ENCODE measurements at regions not wholly inside any gene's neighbourhood (a gene's known extent, or its start where the extent isn't known, plus 50 kb on each side); places are given as distances from the start of the nearest gene placed in this dataset.
A peak's percentile ranks its signal among the peaks of the same experiment; 100 is the strongest.

GRCh38 chr20:18984238-18985200 lies 170.9 kb downstream of the SCP2D1 start:
- Mint-ChIP-seq H3K27me3 (no peaks in the 10 kb centered on the region), H3K4me1 (ENCODE audit: unreplicated experiment) (peaks cover 8% of the 10 kb centered on the region), H3K4me3 (no peak overlapping the region), H3K27ac (peak overlapping the region; percentile 73), H3K9me3 (no peaks in the 10 kb centered on the region), H3K36me3 (no peaks in the 10 kb centered on the region)
- TF ChIP-seq CTCF (conservative IDR thresholded peaks at IDR 0.05): no peak
- no peak for DNase-seq (ENCODE audit: extremely low spot score, unreplicated experiment)

GRCh38 chr20:18985551-18985950 lies 172.0 kb downstream of the SCP2D1 start:
- Mint-ChIP-seq H3K36me3 (no peaks in the 10 kb centered on the region), H3K4me3 (no peak overlapping the region), H3K27ac (no peak overlapping the region), H3K4me1 (ENCODE audit: unreplicated experiment) (peaks cover 8% of the 10 kb centered on the region), H3K27me3 (no peaks in the 10 kb centered on the region), H3K9me3 (no peaks in the 10 kb centered on the region)
- DNase-seq (ENCODE audit: extremely low spot score, unreplicated experiment): no peak
- no peak for TF ChIP-seq CTCF (conservative IDR thresholded peaks at IDR 0.05)

GRCh38 chr20:18986146-18986830 lies 172.7 kb downstream of the SCP2D1 start:
- H3K36me3 Mint-ChIP-seq: no peaks in the 10 kb centered on the region
- H3K4me3 Mint-ChIP-seq: no peak overlapping the region
- H3K27me3 Mint-ChIP-seq: no peaks in the 10 kb centered on the region
- no peak overlapping the region for H3K27ac Mint-ChIP-seq
- peaks cover 8% of the 10 kb centered on the region for H3K4me1 Mint-ChIP-seq (ENCODE audit: unreplicated experiment)
- TF ChIP-seq CTCF (conservative IDR thresholded peaks at IDR 0.05): no peak
- no peaks in the 10 kb centered on the region for H3K9me3 Mint-ChIP-seq
- DNase-seq (ENCODE audit: extremely low spot score, unreplicated experiment): no peak

- Mint-ChIP-seq H3K36me3 (no peaks in the 10 kb centered on the region), H3K9me3 (no peaks in the 10 kb centered on the region), H3K27ac (no peak overlapping the region), H3K4me3 (no peak overlapping the region), H3K4me1 (ENCODE audit: unreplicated experiment) (peaks cover 8% of the 10 kb centered on the region), H3K27me3 (no peaks in the 10 kb centered on the region)
- no peak for DNase-seq (ENCODE audit: extremely low spot score, unreplicated experiment)
- no peak for TF ChIP-seq CTCF (conservative IDR thresholded peaks at IDR 0.05)
Observed at GRCh38 chr20:18986895-18987580, 173.5 kb downstream of the SCP2D1 start.

GRCh38 chr20:18987781-18988360 lies 174.3 kb downstream of the SCP2D1 start:
- no peak for TF ChIP-seq CTCF (conservative IDR thresholded peaks at IDR 0.05)
- no peak for DNase-seq (ENCODE audit: extremely low spot score, unreplicated experiment)
- peaks cover 3% of the 10 kb centered on the region for H3K9me3 Mint-ChIP-seq
- no peak overlapping the region for H3K27ac Mint-ChIP-seq
- H3K36me3 Mint-ChIP-seq: no peaks in the 10 kb centered on the region
- H3K4me3 Mint-ChIP-seq: no peak overlapping the region
- H3K4me1 Mint-ChIP-seq (ENCODE audit: unreplicated experiment): peaks cover 8% of the 10 kb centered on the region
- no peaks in the 10 kb centered on the region for H3K27me3 Mint-ChIP-seq
